ENCODE measurements at regions not wholly inside any gene's neighbourhood (a gene's known extent, or its start where the extent isn't known, plus 50 kb on each side); places are given as distances from the start of the nearest gene placed in this dataset.

GRCh38 chr3:66139415-66139814 lies 81.4 kb upstream of the SLC25A26 start:
- CTCF ChIA-PET, result interaction anchor here (0.6 to 1.0 kb wide), 2 partner anchors 72 to 82 kb away, joined by 3 read pairs; no protein-coding TSS in a partner anchor
- Mint-ChIP-seq H3K36me3 (ENCODE audit: low read depth) (no peaks in the 10 kb centered on the region), H3K27me3 (peaks cover 6% of the 10 kb centered on the region), H3K4me1 (ENCODE audit: low read depth) (no peaks in the 10 kb centered on the region), H3K27ac (no peak overlapping the region), H3K4me3 (no peak overlapping the region), H3K9me3 (no peaks in the 10 kb centered on the region)
- ATAC-seq, result no peak
- intact Hi-C loops (cut with micrococcal nuclease), result no loop called here
- no peak for TF ChIP-seq CTCF (IDR thresholded peaks at IDR 0.05)
- POLR2A ChIA-PET, result interaction anchor here (0.7 kb wide), 1 partner anchor 20 kb away, joined by 3 read pairs; no protein-coding TSS in a partner anchor
- no peak for DNase-seq

- Mint-ChIP-seq H3K4me3 (no peak overlapping the region), H3K27ac (no peak overlapping the region), H3K27me3 (peaks cover 6% of the 10 kb centered on the region), H3K36me3 (ENCODE audit: low read depth) (no peaks in the 10 kb centered on the region), H3K9me3 (no peaks in the 10 kb centered on the region), H3K4me1 (ENCODE audit: low read depth) (no peaks in the 10 kb centered on the region)
- peak; percentile 57 for TF ChIP-seq CTCF (IDR thresholded peaks at IDR 0.05)
- peak; percentile 33 for DNase-seq
- no peak for ATAC-seq
- ChIA-PET POLR2A (interaction anchor here (0.7 kb wide), 1 partner anchor 19 kb away, joined by 3 read pairs; no protein-coding TSS in a partner anchor), CTCF (interaction anchor here (0.6 to 1.0 kb wide), 2 partner anchors 73 to 83 kb away, joined by 3 read pairs; no protein-coding TSS in a partner anchor)
- intact Hi-C loops (cut with micrococcal nuclease), result no loop called here
Observed at GRCh38 chr3:66138336-66139313, 82.2 kb upstream of the SLC25A26 start.

GRCh38 chr3:66136597-66136996 lies 84.2 kb upstream of the SLC25A26 start:
- Mint-ChIP-seq H3K4me3 (no peak overlapping the region), H3K27ac (no peak overlapping the region), H3K36me3 (ENCODE audit: low read depth) (no peaks in the 10 kb centered on the region), H3K4me1 (ENCODE audit: low read depth) (no peaks in the 10 kb centered on the region), H3K27me3 (peaks cover 4% of the 10 kb centered on the region), H3K9me3 (no peaks in the 10 kb centered on the region)
- ChIA-PET POLR2A (no interaction called here), CTCF (interaction anchor here (0.8 kb wide), 1 partner anchor 17 kb away, joined by 3 read pairs; no protein-coding TSS in a partner anchor)
- intact Hi-C loops (cut with micrococcal nuclease), result no loop called here
- TF ChIP-seq CTCF (IDR thresholded peaks at IDR 0.05), result no peak
- DNase-seq, result no peak
- ATAC-seq, result no peak

- no peaks in the 10 kb centered on the region for H3K36me3 Mint-ChIP-seq (ENCODE audit: low read depth)
- H3K4me1 Mint-ChIP-seq (ENCODE audit: low read depth), result no peaks in the 10 kb centered on the region
- peaks cover 1% of the 10 kb centered on the region for H3K27me3 Mint-ChIP-seq
- DNase-seq (no peak), ATAC-seq (no peak)
- H3K9me3 Mint-ChIP-seq, result no peaks in the 10 kb centered on the region
- ChIA-PET POLR2A (no interaction called here), CTCF (no interaction called here)
- intact Hi-C loops (cut with micrococcal nuclease), result no loop called here
- no peak for TF ChIP-seq CTCF (IDR thresholded peaks at IDR 0.05)
- no peak overlapping the region for H3K4me3 Mint-ChIP-seq
- H3K27ac Mint-ChIP-seq, result no peak overlapping the region
Observed at GRCh38 chr3:66133853-66134445, 86.9 kb upstream of the SLC25A26 start.
